RWPE2 (cell line): ENCODE measurements at regions not wholly inside any gene's neighbourhood (a gene's known extent, or its start where the extent isn't known, plus 50 kb on each side); places are given as distances from the start of the nearest gene placed in this dataset.

ENCODE experiments used
- ATAC-seq: fragments of 200-7000 bp; cut with Tn5 transposase; 3 replicates; pipeline ENCODE4 v1.9.1; 2021; ENCODE audit warnings: low read depth
- DNase-seq: peaks from one replicate; pipeline ENCODE4 v3.0.0-alpha.2; 2020; ENCODE audit warnings: low spot score
- H3K27ac ChIP-seq: fragments of 450-650 bp; 2 replicates; pipeline ENCODE4 v1.5.1; 2017; ENCODE audit warnings: mild to moderate bottlenecking; ENCODE audit not compliant: poor library complexity, severe bottlenecking
- H3K27me3 ChIP-seq: fragments of 250-450 bp; sonication (Bioruptor Pico); 2 replicates; pipeline ENCODE4 v1.5.1; 2021; ENCODE audit warnings: mild to moderate bottlenecking, moderate library complexity; ENCODE audit not compliant: insufficient read depth, poor library complexity, severe bottlenecking
- H3K36me3 ChIP-seq: fragments of 250-450 bp; sonication (Bioruptor Pico); 2 replicates; pipeline ENCODE4 v1.5.1; 2020; ENCODE audit warnings: low read depth, mild to moderate bottlenecking, moderate library complexity
- H3K4me1 ChIP-seq: fragments of 250-450 bp; sonication (Bioruptor Pico); 2 replicates; pipeline ENCODE4 v1.5.1; 2021; ENCODE audit warnings: mild to moderate bottlenecking, moderate library complexity; ENCODE audit not compliant: insufficient read depth, poor library complexity, severe bottlenecking
- H3K4me3 ChIP-seq: fragments of 250-450 bp; sonication (Bioruptor Pico); 2 replicates; pipeline ENCODE4 v1.5.1; 2021; ENCODE audit warnings: mild to moderate bottlenecking, moderate library complexity; ENCODE audit not compliant: severe bottlenecking
- H3K9me3 ChIP-seq: fragments of 250-450 bp; sonication (Bioruptor Pico); 2 replicates; pipeline ENCODE4 v1.5.1; 2021; ENCODE audit warnings: mild to moderate bottlenecking, moderate library complexity; ENCODE audit not compliant: severe bottlenecking
- CTCF ChIP-seq: fragments of 450-650 bp; IDR thresholded peaks from one replicate; pipeline ENCODE4 v1.5.1; 2017; ENCODE audit warnings: mild to moderate bottlenecking, moderate library complexity; ENCODE audit not compliant: poor library complexity, severe bottlenecking

- Histone ChIP-seq H3K9me3 (no peaks in the 10 kb centered on the region), H3K4me3 (no peak overlapping the region), H3K27me3 (no peaks in the 10 kb centered on the region), H3K36me3 (no peaks in the 10 kb centered on the region), H3K4me1 (peaks cover 7% of the 10 kb centered on the region), H3K27ac (no peak overlapping the region)
- no peak for DNase-seq
- 0 out of 3 replicates have a peak, but pooled peaks have one; percentile 38 for ATAC-seq
- TF ChIP-seq CTCF: no peak
Observed at GRCh38 chr5:61687371-61687770, 355.3 kb downstream of the ZSWIM6 start.

GRCh38 chr5:61689153-61689846 lies 357.2 kb downstream of the ZSWIM6 start:
- ATAC-seq (no peak), DNase-seq (no peak)
- no peak overlapping the region for H3K4me3 ChIP-seq
- peaks cover 7% of the 10 kb centered on the region for H3K4me1 ChIP-seq
- no peaks in the 10 kb centered on the region for H3K36me3 ChIP-seq
- no peak for TF ChIP-seq CTCF
- no peak overlapping the region for H3K27ac ChIP-seq
- no peaks in the 10 kb centered on the region for H3K27me3 ChIP-seq
- no peaks in the 10 kb centered on the region for H3K9me3 ChIP-seq

- no peak for ATAC-seq
- Histone ChIP-seq H3K9me3 (no peaks in the 10 kb centered on the region), H3K36me3 (no peaks in the 10 kb centered on the region), H3K4me3 (no peak overlapping the region), H3K27ac (no peak overlapping the region), H3K27me3 (no peaks in the 10 kb centered on the region), H3K4me1 (no peaks in the 10 kb centered on the region)
- no peak for TF ChIP-seq CTCF
- no peak for DNase-seq
Observed at GRCh38 chr5:61697809-61698558, 365.9 kb downstream of the ZSWIM6 start.

- DNase-seq (no peak), ATAC-seq (no peak)
- TF ChIP-seq CTCF: no peak
- Histone ChIP-seq H3K27me3 (no peaks in the 10 kb centered on the region), H3K9me3 (no peaks in the 10 kb centered on the region), H3K4me3 (no peak overlapping the region), H3K4me1 (no peaks in the 10 kb centered on the region), H3K36me3 (no peaks in the 10 kb centered on the region), H3K27ac (no peak overlapping the region)
Observed at GRCh38 chr5:61701877-61702602, 370.0 kb downstream of the ZSWIM6 start.
